Left renal pelvis (tissue), 4 donors: ENCODE measurements at regions not wholly inside any gene's neighbourhood (a gene's known extent, or its start where the extent isn't known, plus 50 kb on each side); places are given as distances from the start of the nearest gene placed in this dataset.

Experiments
- DNase-seq, 4 donors: peaks; one replicate each; pipeline ENCODE4 v3.0.0-alpha.2; 2013; ENCODE audit warnings: low read depth in 4 of 4, low spot score in 3 of 4

DNA sequence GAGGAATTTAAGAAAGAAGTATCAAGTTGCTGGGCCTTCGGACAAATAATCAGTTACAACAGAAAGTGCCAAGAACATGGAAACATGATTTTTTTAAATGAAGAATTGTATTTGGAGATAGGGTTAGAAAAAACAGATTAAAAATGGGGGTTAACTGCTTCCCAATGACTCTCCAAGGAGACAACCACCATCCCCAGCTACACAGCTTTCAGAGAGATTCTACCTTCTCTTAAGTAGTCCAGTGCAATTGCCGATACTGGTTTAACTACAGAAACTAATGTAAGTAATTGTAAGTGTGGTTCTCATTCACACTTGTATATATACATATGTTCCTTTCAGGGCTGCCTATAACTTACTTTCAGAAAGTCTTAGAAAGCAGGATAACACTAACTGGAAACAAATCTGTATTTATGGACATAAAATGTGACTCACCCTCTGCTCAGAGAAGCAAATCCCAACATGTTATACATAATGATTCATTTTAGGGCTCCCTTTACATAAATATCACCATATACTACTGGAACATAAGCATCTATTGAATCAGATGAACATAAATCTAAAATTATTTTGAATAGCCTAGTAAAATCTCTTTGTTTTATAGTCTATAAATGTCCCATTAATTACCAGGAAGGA is 248.9 kb upstream of the UGT8 start:
- DNase-seq = no peak

GRCh38 chr4:114358901-114359300 is 239.7 kb upstream of the UGT8 start:
- no peak for DNase-seq

DNA sequence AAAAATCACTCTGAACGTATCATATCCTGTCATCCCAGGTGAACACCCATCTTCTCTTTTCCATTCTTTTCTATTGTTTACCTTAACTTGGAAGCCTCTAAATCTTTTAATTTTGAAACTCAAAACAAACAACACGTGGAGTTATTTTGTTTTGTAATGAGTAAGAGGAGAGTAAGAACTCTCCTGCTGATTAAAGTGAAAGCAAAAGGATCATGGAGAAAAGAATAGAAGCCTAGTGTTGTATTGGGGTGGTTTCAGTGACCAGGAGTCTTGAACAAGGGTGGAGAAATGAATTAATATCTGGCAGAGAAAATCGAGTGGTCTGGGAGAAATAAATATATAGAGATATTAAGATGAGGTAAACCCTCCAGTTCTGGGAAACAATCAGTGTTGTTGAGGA is 237.4 kb upstream of the UGT8 start:
- DNase-seq = no peak

DNA sequence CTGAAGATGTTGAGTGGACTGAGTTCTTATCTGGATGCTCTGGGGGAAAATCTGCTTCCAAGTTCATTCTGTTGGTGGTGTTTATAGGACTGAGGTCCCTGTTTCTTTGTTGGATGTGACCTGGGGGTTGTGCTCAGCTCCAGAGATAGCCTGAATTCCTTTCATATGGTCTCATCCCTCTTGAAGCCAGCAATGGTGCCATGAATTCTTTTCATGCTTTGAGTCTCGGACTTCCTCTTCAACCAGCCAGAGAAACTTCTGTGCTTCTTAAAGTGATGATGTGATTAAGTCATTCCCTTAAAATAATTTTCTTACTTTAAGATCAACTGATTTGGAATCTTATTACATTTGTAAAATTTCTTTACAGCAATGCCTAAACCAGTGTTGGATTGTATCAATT is 233.8 kb upstream of the UGT8 start:
- no peak for DNase-seq

GRCh38 chr4:114365591-114365990 is 233.0 kb upstream of the UGT8 start:
- DNase-seq = no peak

DNA sequence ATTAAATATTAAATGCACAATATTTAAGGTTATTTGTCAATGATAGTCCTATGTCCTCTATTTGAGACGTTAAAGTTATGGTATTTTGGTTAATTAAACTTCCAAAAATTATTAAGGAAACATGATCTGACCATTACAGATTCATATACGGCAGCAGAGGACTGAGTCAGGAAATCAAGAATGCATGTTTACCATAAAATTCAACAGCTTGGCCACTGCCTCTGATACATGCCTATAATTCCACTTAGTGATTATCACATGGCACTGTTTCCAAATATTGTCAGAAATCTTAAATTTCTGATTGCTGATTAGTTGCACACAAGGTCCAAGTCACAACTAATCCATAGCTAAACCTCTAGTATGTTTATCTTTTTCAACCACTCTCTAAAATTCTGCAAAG is 232.2 kb upstream of the UGT8 start:
- DNase-seq = no peak

- no peak for DNase-seq
Measured at GRCh38 chr4:114368751-114369150, 229.9 kb upstream of the UGT8 start.

DNA sequence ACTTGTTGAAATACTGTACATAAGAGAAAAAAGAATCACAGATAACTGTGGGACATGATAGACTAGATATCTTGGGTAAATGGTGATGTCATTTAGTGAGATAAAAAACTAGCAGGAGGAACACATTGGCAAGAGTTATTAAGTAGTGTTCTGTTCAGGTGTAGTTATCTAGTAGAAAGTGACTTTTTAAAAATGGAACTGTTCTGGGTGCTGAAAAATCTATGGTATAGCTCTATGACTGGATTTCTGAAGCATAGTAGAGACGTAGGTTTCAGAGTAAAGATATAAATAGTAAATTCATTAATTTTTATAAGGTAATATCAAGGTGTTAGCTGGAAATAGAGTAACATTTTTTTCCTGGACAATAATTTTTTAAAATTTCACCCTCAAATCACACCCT is 225.1 kb upstream of the UGT8 start:
- no peak for DNase-seq

GRCh38 chr4:114378305-114378903 is 220.2 kb upstream of the UGT8 start:
- no peak for DNase-seq

- DNase-seq = no peak
Measured at GRCh38 chr4:114383067-114383466, 215.5 kb upstream of the UGT8 start.

- no peak for DNase-seq
Measured at GRCh38 chr4:114383721-114384120, 214.9 kb upstream of the UGT8 start.

DNA sequence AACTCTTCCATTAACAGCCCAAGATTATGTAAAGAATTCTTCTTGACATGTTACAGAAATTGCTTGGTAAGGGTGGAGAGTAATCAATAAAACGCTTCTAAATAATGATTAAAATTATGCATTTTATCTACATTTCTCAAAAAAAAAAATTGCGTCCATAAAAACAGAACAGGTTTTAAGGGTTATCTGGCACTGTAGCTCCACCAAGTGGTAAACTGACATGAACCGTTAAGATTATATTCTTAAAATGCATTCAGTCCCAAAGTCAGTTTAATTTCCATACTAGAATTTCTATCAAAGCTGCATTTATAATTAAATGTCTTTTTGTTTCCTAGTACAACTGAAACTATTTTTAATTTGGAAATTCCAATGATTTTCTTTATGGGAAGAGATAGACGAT is 214.0 kb upstream of the UGT8 start:
- no peak for DNase-seq

GRCh38 chr4:114385195-114385985 is 213.2 kb upstream of the UGT8 start:
- no peak for DNase-seq

GRCh38 chr4:114386637-114387233 is 211.9 kb upstream of the UGT8 start:
- DNase-seq = no peak

- DNase-seq = no peak
Measured at GRCh38 chr4:114389070-114389685, 209.4 kb upstream of the UGT8 start.

GRCh38 chr4:114393295-114394038 is 205.1 kb upstream of the UGT8 start:
- DNase-seq = no peak

DNA sequence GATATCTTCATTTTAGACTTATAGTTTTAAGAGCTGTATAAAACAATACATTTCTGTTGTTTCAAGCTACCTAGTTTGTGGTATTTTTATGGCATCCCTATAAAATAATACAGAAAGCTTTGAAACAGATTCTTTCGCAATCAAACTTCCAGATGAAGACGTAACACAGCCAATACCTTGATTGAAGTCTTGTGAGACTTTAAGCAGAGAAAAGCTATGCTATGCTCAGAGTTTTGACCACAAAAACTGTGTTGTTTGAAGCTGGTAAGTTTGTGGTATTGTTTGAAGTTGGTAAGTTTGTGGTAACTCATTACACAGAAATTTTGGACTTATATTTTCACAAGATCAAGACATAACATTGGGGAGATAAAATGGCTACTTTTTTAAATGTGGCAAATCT is 201.8 kb upstream of the UGT8 start:
- DNase-seq = no peak

GRCh38 chr4:114398410-114398809 is 200.2 kb upstream of the UGT8 start:
- DNase-seq = no peak

- DNase-seq = no peak
Measured at GRCh38 chr4:114399105-114399504, 199.5 kb upstream of the UGT8 start.

GRCh38 chr4:114400531-114400930 is 198.1 kb upstream of the UGT8 start:
- DNase-seq = no peak

DNA sequence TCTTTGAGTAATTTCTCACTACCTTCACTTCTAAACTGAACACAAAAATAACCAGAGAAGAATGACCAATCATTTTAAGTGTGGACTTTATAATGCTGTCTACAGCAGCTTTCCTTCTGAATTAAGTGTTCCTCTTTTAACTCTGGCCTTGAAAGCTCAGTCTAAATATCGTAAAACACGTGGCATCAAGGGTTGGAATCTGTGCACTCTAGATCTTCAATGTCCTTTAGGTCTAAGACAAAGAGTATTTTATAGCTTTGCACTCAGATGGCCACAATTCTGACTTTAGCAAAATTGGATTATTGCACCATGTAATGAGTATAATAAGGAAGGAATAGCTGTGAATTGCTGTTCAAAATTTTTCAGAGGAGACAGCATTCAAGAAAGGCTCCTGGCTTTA is 197.1 kb upstream of the UGT8 start:
- no peak for DNase-seq
